GM12874 (cell line): ENCODE measurements at regions not wholly inside any gene's neighbourhood (a gene's known extent, or its start where the extent isn't known, plus 50 kb on each side); places are given as distances from the start of the nearest gene placed in this dataset.

Source experiments
- TF ChIP-seq, protein P1 (sequence below): IDR thresholded peaks from 2 replicates; pipeline ENCODE4 v1.5.1; 2011; ENCODE audit warnings: low read depth, mild to moderate bottlenecking, control low read depth, low read length, moderate library complexity; ENCODE audit not compliant: insufficient read depth

DNA sequence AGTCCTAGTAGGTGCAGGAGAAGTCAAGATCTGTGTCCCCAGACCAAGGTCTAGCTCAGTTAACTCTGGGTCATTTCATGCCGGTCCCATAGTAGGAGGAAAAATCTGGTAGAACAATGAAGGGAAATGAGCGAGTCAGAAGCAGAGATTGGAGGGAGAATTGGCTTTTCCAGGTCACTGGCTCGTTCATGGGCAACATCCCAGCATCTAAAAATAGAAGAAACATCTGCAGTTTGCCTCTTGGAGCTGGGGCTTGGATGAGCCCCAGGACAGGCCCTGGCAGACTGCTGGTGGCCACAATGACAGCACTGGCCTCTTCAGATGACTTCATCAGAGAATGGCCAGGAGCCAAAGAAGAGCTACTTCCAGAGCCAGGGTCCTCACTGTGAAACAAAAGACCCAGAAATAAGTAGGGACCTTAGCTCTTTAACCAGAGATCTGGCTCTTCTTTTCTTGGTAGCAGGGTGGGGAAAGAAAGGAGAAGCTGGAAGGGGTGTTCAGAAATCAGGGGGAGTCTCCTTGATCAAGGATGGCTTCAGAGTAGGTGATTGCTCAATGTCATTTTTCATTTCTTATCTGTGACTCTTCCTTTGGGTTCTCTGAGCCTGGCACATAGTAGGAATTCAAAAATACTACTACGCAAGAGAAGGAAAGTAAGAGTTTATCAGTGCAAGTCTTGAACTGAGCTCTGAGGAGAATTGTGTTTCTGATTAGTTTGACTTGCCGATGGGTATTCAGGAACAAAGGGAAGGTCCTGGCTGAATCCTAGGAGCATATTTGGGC lies 102.6 kb downstream of the TMPRSS5 start:
- TF ChIP-seq, protein P1, sequence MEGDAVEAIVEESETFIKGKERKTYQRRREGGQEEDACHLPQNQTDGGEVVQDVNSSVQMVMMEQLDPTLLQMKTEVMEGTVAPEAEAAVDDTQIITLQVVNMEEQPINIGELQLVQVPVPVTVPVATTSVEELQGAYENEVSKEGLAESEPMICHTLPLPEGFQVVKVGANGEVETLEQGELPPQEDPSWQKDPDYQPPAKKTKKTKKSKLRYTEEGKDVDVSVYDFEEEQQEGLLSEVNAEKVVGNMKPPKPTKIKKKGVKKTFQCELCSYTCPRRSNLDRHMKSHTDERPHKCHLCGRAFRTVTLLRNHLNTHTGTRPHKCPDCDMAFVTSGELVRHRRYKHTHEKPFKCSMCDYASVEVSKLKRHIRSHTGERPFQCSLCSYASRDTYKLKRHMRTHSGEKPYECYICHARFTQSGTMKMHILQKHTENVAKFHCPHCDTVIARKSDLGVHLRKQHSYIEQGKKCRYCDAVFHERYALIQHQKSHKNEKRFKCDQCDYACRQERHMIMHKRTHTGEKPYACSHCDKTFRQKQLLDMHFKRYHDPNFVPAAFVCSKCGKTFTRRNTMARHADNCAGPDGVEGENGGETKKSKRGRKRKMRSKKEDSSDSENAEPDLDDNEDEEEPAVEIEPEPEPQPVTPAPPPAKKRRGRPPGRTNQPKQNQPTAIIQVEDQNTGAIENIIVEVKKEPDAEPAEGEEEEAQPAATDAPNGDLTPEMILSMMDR: no peak

DNA sequence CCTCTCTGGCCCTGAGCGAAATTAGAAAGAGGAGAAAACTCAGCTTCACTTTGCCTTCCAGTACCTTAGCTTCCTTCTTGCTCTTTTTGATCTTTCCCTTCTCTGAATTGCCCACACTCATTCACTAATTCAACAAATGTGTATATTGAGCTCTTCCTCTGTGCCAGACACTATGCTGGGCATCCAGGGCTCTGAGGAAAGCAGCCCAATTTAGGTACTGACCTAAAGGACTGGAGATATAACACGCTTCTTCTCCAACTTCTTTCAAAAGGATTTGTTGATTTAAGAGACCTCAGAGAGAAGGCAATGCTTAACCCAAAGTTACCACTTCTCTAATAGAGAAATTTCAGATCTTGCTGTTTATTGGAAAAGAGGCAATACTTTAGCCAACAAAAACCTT lies 103.6 kb downstream of the TMPRSS5 start:
- TF ChIP-seq, protein P1: no peak

DNA sequence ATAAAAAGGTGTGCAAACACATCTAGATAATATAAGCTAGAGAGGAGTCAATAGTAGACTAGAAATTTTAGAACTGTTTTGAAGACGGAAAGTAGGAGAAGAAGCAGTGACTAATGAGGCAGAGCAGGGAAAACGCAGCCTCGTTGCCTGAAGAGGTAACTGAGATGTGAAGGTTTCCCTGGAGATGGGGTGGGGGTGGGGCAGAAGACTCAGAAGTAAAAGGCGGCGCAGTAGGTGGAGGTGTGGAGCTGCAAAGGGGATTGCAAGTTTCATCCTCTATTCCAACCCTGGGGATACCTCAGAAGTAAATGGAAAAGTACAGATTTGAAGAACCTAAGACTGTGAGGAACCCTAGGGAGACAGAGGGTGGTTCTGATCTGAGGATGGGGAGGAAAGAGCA lies 109.5 kb downstream of the TMPRSS5 start:
- TF ChIP-seq, protein P1: no peak

DNA sequence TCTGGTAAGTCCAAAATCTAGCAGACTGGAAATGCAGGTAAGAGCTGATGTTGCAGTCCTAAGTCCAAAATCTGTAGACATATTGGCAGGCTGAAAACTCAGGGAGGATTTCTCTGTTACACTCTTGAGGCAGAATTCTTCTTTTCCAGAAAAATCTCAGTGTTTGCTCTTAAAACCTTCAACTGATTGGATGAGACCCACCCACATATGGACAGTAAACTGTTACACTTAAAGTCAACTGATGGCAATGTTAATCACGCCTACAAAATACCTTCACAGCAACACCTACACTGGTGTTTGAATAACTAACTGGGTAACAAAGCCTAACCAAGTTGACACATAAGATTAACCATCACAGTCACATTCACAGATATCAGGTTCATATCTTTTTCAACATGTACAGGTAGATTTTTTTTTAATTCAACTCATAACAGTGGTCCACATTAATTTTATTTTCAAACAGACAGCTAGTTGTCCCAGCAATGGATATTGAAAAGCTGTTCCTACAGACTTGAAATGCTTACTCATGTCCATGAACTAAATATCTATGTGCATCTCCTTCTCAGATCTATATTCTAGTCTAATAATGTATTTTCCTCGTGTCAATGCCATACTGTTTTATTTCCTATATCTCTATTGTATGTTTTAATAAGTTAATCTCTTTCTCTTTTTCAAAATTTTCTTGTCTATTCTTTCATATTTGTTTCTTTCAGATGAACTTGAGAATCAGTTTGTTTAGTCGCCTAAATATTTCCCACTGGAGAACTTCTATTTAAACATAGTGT lies 110.1 kb downstream of the TMPRSS5 start:
- TF ChIP-seq, protein P1: no peak

DNA sequence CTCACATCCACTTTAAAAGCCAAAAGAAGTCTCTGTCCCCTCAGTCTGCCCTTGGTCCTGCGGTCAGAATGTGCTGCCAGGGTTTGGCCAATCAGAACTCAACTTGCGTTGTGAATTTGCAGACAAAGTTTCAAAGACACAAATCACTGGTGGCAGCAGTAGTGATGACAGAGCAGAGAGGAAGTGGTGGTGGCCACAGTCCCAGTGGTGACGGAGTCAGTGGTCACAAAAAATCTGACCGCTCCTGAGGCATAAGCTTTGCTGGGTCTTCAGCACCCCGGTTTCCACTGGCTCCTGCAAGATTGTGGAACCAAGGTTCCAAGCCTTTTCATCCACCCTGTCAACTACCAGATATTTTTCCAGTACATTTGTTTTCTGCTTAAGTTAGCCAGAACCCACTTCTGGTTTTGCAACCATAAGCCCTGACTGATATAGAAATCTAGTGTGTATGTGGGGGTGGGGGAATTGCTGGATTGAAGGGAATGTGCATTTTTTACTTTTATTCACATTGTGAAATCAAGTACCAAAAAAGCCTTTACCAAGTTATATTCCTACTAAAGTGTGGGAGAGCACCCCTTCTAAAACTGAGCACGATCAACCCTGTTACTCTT lies 112.3 kb downstream of the TMPRSS5 start:
- TF ChIP-seq, protein P1: no peak

DNA sequence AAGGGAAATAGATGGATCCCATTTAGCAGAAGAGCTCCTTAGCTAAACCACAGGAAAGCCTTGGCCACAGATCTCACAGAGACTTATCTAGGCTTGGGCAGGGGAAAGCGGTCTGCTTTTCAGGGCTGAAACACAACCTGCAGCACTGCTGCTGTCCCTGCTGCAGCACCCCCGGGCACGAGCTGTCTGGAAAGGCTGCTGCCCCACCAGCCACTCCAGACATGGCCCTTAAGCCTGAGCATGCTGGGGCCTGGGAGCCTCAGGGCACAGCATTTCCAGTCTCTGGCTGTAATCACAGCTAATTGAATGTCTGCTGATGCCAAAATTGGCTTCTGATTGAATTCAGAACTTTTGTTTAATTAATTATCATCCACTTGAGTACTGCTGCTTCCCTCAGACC lies 115.0 kb downstream of the TMPRSS5 start:
- TF ChIP-seq, protein P1: no peak

DNA sequence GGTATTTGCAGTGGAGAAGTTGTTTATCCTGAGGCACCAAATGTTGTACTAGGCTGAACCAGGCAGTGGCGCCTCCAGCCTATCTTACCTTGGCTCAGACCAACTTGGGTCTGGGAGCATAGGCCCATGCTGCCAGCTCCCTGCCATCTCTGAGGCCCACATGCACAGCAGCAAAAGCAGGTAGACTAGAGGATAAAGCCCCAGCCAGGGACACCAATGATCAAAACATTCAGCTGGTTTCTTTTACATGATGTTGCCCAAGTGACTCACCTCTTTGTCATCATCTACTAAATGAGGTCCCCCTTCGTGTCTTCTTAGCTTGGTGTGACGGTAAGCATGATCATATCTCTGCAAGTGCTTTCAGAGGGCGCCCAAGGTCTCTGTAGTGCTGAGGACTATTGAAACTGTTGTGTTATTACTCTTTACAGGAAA lies 112.1 kb upstream of the DRD2 start:
- TF ChIP-seq, protein P1: no peak
